HG03108 (cell line): ENCODE measurements at regions not wholly inside any gene's neighbourhood (a gene's known extent, or its start where the extent isn't known, plus 50 kb on each side); places are given as distances from the start of the nearest gene placed in this dataset.

Experiments
- ATAC-seq: cut with Tn5 transposase; IDR thresholded peaks from one replicate; pipeline ENCODE4 v1.9.1; 2021; ENCODE audit warnings: moderate library complexity; ENCODE audit not compliant: unreplicated experiment

DNA sequence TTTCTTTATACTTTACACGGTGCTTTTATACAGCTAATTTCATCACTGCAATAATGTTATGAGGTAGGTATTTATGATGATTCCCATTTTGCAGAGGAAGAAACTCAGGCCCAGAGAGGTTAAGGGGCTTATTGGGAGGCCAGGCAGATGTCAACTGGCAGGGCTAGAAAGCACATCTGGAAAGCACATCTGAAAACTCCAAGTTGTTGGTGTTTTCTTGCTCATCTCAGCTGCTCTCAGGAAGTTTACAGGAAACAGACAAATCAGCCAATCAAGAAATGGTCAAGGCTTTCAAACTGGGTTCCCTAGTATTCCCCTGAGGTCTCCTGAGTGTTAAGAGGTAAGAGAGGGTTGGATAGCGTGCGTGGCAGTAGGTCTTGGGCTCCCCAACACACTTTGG, 124.1 kb upstream of the MED13L start:
- no peak for ATAC-seq

DNA sequence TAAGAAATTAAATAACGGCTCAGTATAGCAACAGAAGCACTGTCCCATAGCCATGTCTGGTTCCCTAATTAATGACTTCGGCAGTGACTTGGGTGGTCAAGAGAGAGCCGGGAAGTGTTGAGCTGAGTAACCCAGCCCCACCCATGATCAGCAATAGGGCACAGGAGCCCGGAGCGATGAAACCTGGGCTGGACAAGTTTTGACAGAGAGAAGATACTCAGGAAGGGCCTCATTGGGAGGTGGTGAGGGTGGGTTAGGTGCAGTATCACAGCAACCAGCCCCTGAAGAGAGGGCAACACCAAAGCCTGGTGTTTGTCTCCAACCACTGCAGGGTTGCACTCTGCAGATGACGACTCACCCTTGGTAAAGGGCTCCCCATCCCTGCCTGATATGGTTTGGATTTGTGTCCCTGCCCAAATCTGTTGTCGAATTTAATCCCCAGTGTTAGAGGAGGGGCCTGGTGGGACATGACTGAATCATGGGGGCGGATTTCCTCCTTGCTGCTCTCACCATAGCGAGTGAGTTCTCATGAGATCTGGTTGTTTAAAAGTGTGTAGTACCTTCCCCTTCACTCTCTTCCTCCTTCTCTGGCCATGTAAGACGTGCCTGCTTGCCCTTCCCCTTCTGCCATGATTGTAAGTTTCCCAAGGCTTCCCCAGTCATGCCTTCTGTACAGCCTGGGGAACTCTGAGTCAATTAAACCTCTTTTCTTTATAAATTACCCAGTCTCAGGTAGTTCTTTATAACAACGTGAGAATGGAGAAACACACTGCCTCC, 124.9 kb upstream of the MED13L start:
- no peak for ATAC-seq

DNA sequence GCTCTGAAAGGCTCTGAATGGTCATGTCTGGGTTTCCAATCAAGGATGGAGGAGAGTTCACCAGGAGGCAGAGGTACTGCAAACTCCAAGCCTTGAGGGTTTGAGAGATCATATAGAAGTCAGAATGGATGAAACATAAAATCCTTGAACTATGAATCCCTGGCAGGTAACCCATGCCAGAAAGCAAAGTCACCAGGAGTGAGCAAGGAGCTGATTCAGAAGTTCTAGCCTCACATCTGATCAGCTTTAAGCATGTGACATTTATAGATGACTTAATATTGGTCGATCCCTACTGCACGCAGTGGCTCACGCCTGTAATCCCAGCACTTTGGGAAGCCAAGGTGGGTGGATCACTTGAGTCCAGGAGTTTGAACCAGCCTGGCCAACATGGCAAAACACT, 126.1 kb upstream of the MED13L start:
- no peak for ATAC-seq

DNA sequence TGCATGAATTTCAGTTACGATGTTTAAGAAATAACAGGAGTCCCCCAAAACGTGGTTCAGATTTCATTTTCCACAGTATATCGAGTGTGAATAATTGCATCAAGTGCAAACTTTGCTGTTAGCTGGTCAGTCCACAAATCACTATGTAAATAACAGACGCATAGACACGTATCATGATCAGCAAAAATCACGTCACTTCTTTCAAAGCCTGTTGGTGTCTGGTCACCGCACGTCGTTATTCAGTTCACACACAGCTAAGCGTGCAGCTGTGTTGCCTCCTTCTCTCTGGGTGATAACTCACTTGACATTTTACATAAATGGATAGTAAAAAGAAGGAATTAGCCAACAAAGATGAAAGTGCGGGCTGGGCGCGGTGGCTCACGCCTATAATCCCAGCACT, 126.8 kb upstream of the MED13L start:
- ATAC-seq, result no peak

DNA sequence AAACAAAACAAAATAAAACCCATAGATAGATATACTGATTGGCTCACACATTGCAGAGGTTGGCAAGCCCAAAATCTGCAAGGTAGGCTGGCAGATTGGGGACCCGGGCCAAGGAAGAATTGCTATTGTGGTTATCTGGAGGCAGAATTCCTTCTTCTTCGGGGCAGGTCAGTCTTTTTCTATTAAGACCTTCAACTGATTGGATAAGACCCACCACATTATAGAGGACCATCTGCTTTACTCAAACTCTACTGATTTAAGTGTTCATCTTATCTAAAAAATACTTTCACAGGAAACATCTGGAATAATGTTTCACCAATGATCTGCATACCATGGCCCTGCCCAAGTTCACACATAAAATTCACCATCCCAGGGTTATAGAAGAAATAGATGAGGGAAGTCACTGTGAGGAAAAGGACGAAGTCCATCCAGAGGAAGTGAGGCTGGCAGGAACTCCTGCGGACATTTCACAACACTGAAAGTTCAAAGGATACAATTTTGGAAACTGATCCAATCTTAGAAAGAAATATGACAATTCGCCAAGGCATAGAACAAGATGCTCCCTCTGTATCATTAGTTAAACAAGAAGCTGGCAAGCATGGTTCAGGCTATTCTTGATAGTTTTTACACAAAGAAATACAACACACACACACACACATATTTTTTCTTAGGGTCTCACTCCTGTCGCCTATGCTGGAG, 127.6 kb upstream of the MED13L start:
- no peak for ATAC-seq

DNA sequence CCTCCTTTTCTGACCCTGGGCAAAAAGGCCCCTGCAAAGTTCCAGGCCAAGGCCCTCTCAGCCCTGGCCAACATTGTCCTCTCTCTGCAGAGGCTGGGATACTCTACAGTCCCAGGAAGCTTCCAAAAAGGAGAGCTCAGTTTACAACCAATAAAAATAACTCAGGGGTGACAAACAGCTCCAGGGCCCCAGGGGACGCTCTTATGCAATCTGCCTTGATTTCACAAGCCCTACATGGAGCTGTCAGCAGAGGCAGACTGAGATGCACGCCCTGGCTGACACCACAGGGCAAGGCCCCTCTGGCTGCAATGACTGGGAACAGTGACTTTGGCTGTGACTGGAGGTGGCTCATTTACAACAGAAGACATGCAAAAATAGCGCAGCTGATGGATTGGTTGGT, 129.0 kb upstream of the MED13L start:
- no peak for ATAC-seq

DNA sequence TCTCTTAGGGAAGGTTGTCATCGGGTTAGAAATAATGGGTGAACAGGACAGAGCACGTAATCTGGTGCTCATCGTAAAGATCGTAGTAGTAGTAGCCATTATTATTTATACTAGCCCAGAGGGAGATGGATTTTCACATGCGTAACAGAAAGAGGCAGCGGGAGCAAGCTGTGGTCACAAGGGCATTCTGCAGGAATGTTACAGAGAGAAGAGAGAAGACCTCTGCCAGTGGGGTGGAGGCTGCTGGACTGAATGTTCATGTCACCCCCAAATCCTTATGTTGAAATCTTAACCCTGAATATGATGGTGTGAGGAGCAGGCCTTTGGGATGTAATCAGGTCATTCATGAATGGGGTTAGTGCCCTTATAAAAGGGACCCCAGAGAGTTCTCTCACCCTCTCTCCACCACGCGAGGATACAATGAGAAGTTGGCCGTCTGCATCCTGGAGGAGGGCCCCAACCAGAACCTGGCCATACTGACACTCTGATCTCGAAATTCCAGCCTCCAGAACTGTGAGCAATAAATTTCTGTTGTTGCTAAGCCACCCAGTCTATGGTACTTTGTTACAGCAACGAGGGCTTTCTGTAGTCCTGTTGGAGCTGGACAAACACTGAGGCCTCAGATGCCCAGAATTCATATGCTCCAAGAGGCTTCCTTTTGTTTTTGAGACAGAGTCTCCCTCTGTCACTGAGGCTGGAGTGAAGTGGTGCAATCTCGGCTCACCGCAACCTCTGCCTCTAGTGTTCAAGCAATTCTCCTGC, 131.2 kb upstream of the MED13L start:
- ATAC-seq, result no peak

DNA sequence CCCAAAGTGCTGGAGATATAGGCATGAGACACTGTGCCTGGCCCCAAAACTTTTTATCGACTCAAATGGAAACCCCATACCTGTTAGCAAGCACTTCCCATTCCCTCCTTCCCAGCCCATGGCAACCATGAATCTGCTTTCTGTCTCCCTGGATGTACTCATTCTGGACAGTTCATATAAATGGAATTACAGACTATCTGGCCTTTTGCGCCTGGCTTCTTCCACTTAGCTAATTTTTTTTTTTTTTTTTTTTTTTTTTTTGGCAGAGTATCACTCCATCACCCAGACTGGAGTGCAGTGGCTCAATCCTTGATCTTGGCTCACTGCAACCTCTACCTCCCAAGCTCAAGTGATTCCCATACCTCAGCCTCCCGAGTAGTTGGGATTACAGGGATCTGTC, 134.5 kb upstream of the MED13L start:
- ATAC-seq, result no peak

DNA sequence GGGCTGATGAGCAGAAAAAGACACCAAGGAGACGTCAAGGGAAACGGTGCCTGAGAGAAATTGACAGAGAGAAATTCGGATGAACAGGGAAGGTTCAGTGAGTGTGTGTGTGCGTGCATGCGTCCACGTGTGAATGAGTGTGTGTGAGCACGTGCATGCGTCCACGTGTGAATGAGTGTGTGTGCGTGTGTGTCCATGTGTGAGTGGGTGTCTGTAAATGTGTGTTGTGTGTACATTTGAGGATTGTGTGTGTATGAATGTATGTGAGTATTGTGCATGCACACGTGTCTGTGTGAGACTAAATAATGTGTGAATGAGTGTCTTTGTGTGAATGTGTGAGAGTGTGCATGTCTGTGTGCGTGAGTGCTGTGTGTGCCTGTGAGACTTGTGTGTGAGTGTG, 137.4 kb upstream of the MED13L start:
- ATAC-seq, result no peak

DNA sequence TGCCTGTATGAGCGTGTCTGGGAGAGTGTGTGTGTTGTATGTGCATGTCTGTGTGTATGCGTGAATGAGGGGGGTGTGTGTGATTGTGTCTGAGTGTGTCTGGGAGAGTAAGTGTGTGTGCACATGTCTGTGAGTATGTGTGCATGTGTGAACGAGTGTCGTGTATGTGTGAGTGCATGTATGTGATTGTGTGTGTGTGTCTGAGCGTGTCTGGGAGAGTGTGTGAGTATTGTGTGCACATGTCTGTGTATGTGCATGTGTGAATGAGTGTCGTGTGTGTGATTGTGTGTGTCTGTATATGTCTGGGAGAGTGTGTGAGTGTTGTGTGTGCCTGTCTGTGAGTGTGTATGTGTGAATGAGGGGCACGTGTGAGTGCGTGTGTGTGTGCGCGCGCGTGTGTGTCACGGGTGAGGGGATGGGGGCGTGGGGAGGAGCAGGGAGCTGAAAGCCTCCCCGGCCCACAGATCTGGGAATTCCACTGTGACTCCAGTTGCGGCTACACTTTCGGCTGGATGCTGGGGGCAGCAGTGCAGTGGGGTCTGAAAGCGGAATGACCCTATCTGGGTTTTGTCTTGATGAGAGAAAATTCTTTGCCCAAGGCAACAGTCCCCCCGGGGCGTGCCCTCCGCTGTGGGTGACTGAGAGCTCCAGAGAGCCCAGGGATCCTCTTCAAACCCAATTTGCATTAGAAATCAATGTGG, 138.1 kb upstream of the MED13L start:
- no peak for ATAC-seq

DNA sequence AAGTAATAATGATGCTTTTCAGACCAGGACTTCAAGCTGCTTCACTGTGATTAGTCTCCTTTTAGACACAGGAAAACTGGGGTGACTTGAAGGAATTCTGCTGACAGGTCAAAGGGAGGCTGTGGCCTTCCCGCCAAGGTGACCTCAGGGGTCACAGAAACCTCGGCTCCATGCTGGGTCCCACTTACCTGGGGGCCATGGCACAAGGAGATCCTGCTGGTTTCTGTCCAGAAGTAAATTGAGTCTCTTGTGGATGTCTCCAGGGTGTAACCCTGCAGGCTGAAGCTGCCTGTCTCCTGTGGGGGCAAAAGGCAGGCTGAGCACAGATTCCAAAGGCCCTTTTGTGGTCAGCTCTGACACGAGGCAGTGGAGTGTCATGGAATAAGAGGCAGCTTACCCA, 138.7 kb upstream of the MED13L start:
- ATAC-seq, result no peak

DNA sequence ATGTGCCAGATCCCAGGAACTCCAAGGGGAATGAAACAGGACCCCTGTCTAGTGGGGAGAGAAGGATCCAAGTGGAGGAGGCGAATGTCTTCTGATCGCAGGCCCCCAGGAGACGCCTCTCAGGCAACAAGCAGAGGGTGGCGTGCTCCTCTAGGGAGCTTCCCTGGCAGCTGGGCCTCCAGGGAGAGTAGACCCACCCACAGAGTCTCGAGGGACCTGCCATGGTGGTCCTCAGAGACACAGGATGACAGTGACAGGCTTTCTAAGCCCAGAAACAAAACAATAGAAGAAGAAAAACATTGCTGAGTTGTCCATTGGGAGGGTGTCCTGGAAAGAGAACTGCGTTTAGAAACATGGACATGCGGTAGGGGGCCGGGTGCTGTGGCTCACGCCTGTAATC, 140.6 kb upstream of the MAP1LC3B2 start:
- ATAC-seq, result no peak

DNA sequence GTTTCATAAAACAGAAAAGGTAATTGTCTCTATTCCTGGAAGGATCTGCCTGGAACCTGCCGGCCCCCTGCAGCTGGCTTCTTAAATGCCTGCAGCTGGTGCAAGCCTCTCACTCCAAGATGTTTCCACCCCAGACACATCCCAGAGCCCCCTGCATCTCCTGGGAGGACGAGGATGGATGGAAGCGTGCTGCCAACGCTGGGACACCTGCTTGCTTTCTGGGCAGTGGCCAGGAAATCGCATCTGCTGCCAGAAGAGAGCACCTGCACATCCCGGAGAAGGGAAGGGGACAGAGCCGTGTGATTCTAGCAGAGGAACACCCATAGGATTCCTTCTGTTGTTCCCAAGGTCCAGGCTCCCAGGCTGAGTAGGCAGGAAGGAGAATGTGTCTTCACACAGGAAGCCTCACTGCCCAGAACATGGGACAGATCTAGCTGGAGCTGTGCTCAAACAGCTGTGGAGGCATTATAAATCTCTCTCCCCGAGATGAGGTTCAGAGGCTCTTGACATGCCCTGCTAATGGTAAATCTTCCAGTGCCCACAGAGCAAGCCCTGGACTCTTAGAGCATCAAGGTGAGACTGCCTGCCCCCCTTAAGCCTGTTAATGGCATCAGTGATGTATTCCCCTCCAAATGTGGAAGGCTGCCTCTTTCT, 138.8 kb upstream of the MAP1LC3B2 start:
- no peak for ATAC-seq

DNA sequence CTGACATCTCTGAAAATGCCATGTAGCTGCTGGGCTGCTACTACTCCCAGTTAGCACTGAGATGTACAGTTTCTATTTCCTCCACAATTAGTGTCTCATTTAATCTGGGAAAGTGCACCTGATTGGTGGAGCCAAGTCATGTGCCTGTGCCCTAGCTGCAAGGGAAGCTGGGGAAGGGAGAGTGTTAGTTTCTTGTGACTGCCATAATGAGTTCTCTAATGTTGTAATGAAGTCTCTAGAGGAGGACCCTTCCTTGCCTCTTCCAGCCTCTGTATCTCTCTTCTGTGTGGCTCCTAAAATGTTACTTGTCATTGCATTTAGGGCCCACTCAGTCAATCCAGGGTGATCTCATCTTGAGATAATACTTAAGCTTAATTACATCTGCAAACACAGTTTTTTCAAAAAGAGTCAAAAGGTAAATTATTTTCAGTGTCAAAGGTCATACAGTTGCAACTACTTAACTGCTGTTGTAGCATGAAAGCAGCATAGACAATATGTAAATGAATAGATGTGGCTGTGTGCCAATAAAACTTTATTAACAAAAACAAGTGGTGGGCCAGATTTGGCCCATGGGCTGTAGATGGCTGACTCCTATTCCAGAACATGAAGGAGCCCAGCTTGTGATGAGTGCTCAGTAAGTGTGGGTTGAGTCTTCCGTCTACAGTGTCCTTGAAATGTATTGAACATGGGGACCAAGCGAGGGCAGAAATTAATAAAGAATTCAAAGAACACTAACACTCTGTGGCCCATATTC, 137.2 kb upstream of the MAP1LC3B2 start:
- no peak for ATAC-seq

DNA sequence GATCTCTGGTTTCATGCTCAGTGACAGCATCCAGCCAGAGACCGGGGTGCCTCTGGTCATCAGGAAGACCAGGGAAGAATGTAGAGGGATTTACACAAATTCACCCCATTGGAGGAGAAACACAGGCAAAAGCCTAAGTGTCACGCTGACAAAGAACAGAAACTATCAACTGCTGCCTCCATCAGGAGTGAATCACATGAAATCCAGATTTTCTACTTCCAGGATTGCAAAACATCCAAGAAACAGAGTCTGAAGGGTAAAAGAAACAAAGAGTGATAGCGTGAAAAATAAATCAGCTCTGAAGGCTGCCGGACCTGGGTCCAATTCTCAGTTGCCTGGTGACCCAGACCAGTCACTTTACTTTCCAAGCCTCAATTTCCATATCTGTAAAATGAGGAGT, 136.1 kb upstream of the MAP1LC3B2 start:
- ATAC-seq, result no peak

DNA sequence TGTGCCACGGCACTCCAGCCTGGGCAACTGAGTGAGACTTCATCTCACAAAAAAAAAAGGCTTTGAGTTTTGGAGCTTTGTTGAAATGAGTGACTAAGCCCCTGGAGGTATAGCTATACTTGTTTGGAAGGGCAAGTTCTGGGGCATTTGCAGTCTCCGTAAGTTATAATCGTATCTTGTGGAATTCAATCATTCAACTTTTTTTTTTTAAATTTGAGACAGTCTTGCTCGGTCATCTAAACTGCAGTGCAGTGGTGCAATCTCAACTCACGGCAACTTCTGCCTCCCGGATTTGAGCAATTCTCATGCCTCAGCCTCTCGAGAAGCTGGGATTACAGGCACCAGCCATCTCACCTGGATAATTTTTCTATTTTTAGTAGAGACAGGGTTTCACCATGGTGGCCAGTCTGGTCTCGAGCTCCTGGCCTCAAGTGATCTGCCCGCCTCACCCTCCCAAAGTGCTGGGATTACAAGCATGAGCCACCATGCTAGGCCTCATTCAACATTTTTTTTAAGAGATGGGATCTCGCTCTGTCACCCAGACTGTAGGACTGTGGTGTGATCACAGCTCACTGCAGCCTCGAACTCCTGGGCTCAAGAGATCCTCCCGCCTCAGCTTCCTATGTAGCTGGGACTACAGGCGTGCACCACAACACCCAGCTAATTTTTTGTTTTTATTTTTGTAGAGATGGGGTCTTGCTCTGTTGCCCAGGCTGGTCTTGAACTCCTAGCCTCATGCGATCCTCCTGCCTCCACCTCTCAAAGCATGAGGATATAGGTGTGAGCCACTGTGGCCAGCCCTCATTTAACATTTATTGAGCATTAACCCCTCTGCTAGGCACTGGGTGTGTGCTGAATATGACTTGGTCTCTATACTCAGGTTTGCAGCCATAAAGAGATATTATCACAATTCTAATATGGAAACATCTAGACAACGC, 133.7 kb upstream of the MAP1LC3B2 start:
- no peak for ATAC-seq

DNA sequence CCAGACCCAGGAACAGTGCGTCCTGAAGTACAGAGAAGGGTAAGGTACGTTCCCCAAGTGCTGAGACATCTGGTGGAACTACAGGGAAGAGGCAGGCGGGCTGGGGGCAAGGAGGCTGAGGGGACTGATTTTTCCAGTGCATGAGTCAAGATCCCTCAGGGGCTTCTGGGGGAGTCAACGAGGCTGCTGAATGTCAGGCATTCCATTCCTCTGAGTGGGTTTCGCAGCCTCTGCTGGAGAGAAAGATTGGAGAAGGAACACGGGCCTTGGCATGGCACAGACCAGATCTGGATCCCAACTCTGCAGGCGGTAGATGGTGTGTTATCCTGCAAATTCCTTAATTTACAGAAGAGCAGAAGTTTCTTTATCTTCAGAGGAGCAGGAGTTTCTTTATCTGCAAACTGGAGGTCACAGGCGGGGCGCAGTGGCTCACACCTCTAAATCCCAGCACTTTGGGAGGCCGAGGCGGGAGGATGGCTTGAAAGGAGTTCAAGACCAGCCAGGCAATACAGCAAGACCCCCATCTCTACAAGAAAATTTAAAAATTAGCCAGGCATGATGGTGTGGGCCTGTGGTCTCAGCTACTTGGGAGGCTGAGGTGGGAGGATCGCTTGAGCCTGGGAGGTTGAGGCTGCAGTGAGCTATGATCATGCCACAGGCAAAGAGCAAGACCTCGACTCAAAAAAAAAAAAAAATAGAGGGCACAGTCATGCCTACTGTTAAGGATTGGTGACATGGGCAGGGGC, 132.6 kb upstream of the MAP1LC3B2 start:
- no peak for ATAC-seq

DNA sequence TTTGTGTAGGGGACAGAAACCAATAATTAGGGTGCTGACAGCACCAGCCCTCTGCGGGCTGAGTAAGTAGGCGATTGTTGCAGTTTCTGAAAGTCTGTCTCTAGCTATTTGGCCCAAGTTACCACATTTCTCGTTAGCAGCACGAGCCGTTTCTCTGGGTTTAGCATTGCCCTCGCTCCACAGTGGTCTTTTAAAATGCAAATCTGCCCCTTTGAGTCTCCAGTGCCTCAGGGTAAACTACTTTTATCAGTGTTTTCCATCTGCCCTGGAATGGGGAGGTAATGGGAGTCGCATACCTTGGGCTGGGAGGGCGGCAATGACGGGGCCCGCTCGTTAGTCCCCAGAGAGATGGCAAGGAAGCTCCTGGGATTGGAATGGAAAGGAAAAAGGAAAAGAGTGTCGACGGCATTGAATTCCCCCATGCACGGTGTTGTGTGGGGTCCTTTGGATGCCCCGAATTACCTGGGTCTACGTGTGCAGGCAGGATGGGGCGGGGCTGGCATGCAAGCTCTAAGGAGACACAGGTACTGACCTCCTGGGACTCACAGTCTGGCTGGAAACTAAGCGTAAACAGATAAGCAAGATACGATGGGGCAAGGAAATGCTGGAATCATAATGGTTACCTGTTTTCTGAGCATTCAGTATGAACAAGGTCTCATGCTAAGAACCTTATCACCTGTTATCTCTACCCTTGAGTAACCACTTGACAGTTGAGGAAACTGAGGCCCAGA, 131.8 kb upstream of the MAP1LC3B2 start:
- ATAC-seq, result no peak
